ENCODE measurements at regions not wholly inside any gene's neighbourhood (a gene's known extent, or its start where the extent isn't known, plus 50 kb on each side); places are given as distances from the start of the nearest gene placed in this dataset.
A peak's percentile ranks its signal among the peaks of the same experiment; 100 is the strongest.

GRCh38 chr15:94924057-94924456, 692.7 kb downstream of the MCTP2 start:
- WGBS, 2 donors, result 22% methylated on average over 3 of the region's 3 CpGs
- Histone ChIP-seq H3K4me3 (ENCODE audit: low read length in 2 of 2) (no peak overlapping the region), H3K4me1 (ENCODE audit: control insufficient read depth in 1 of 2, insufficient read depth in 2 of 2, low read length in 2 of 2) (peaks cover 0 to 4% of the 10 kb centered on the region in 2 donors), H3K9me3 (ENCODE audit: control insufficient read depth, low read length) (no peaks in the 10 kb centered on the region), H3K36me3 (ENCODE audit: control insufficient read depth in 1 of 2, insufficient read depth in 2 of 2, low read length in 1 of 2) (no peaks in the 10 kb centered on the region), H3K27ac (ENCODE audit: low read depth in 1 of 2, low read length in 2 of 2) (no peak overlapping the region), H3K27me3 (ENCODE audit: control insufficient read depth in 1 of 2, insufficient read depth in 2 of 2, low read length in 1 of 2) (no peaks in the 10 kb centered on the region)
- peak; percentile 70 for ATAC-seq (ENCODE audit: low FRiP score)
- intact Hi-C loops (cut with DNase I), result loop anchor here in 1 of 2 donors (10.0 kb wide), 1 partner anchor 79 kb away; no protein-coding TSS in a partner anchor
- DNase-seq, result peak in 1 of 2 donors; percentile 57

- peaks cover 0 to 4% of the 10 kb centered on the region in 2 donors for H3K4me1 ChIP-seq (ENCODE audit: control insufficient read depth in 1 of 2, insufficient read depth in 2 of 2, low read length in 2 of 2)
- H3K27ac ChIP-seq (ENCODE audit: low read depth in 1 of 2, low read length in 2 of 2), result no peak overlapping the region
- ATAC-seq (ENCODE audit: low FRiP score) (peak; percentile 42), DNase-seq (peak; percentile 76 to 77)
- intact Hi-C loops (cut with DNase I), result loop anchor here in 1 of 2 donors (5.0 to 10.0 kb wide), 2 partner anchors 80 to 1427 kb away; no protein-coding TSS in a partner anchor
- WGBS, 2 donors, result 39 to 46% methylated on average over 9 of the region's 9 CpGs
- no peaks in the 10 kb centered on the region for H3K9me3 ChIP-seq (ENCODE audit: control insufficient read depth, low read length)
- no peak overlapping the region for H3K4me3 ChIP-seq (ENCODE audit: low read length in 2 of 2)
- no peaks in the 10 kb centered on the region for H3K27me3 ChIP-seq (ENCODE audit: control insufficient read depth in 1 of 2, insufficient read depth in 2 of 2, low read length in 1 of 2)
- peaks cover 0 to 3% of the 10 kb centered on the region in 2 donors for H3K36me3 ChIP-seq (ENCODE audit: control insufficient read depth in 1 of 2, insufficient read depth in 2 of 2, low read length in 1 of 2)
Observed at GRCh38 chr15:94924971-94925598, 693.7 kb downstream of the MCTP2 start.

GRCh38 chr15:94925680-94926079, 694.3 kb downstream of the MCTP2 start:
- peaks cover 0 to 3% of the 10 kb centered on the region in 2 donors for H3K36me3 ChIP-seq (ENCODE audit: control insufficient read depth in 1 of 2, insufficient read depth in 2 of 2, low read length in 1 of 2)
- peaks cover 0 to 4% of the 10 kb centered on the region in 2 donors for H3K4me1 ChIP-seq (ENCODE audit: control insufficient read depth in 1 of 2, insufficient read depth in 2 of 2, low read length in 2 of 2)
- DNase-seq (no peak), ATAC-seq (ENCODE audit: low FRiP score) (no peak)
- WGBS, 2 donors, result 71 to 72% methylated on average over 3 of the region's 3 CpGs
- no peak overlapping the region for H3K4me3 ChIP-seq (ENCODE audit: low read length in 2 of 2)
- no peak overlapping the region for H3K27ac ChIP-seq (ENCODE audit: low read depth in 1 of 2, low read length in 2 of 2)
- intact Hi-C loops (cut with DNase I), result loop anchor here in 1 of 2 donors (5.0 to 10.0 kb wide), 2 partner anchors 81 to 1427 kb away; no protein-coding TSS in a partner anchor
- H3K9me3 ChIP-seq (ENCODE audit: control insufficient read depth, low read length), result no peaks in the 10 kb centered on the region
- no peaks in the 10 kb centered on the region for H3K27me3 ChIP-seq (ENCODE audit: control insufficient read depth in 1 of 2, insufficient read depth in 2 of 2, low read length in 1 of 2)

GRCh38 chr15:94927003-94927402, 695.6 kb downstream of the MCTP2 start:
- Histone ChIP-seq H3K9me3 (ENCODE audit: control insufficient read depth, low read length) (no peaks in the 10 kb centered on the region), H3K4me3 (ENCODE audit: low read length in 2 of 2) (no peak overlapping the region), H3K36me3 (ENCODE audit: control insufficient read depth in 1 of 2, insufficient read depth in 2 of 2, low read length in 1 of 2) (peaks cover 0 to 3% of the 10 kb centered on the region in 2 donors), H3K4me1 (ENCODE audit: control insufficient read depth in 1 of 2, insufficient read depth in 2 of 2, low read length in 2 of 2) (peaks cover 0 to 4% of the 10 kb centered on the region in 2 donors), H3K27me3 (ENCODE audit: control insufficient read depth in 1 of 2, insufficient read depth in 2 of 2, low read length in 1 of 2) (no peaks in the 10 kb centered on the region), H3K27ac (ENCODE audit: low read depth in 1 of 2, low read length in 2 of 2) (no peak overlapping the region)
- DNase-seq (no peak), ATAC-seq (ENCODE audit: low FRiP score) (no peak)
- intact Hi-C loops (cut with DNase I), result loop anchor here in 1 of 2 donors (5.0 to 10.0 kb wide), 2 partner anchors 82 to 1425 kb away; no protein-coding TSS in a partner anchor
- 92 to 93% methylated on average over 3 of the region's 3 CpGs for WGBS, 2 donors

- intact Hi-C loops (cut with DNase I), result loop anchor here in 1 of 2 donors (5.0 to 10.0 kb wide), 2 partner anchors 84 to 1423 kb away; no protein-coding TSS in a partner anchor
- WGBS, 2 donors, result 85% methylated on average over 3 of the region's 3 CpGs
- peaks cover 0 to 3% of the 10 kb centered on the region in 2 donors for H3K36me3 ChIP-seq (ENCODE audit: control insufficient read depth in 1 of 2, insufficient read depth in 2 of 2, low read length in 1 of 2)
- no peak for ATAC-seq (ENCODE audit: low FRiP score)
- peaks cover 0 to under 1% of the 10 kb centered on the region in 2 donors for H3K4me1 ChIP-seq (ENCODE audit: control insufficient read depth in 1 of 2, insufficient read depth in 2 of 2, low read length in 2 of 2)
- H3K27me3 ChIP-seq (ENCODE audit: control insufficient read depth in 1 of 2, insufficient read depth in 2 of 2, low read length in 1 of 2), result no peaks in the 10 kb centered on the region
- no peak overlapping the region for H3K27ac ChIP-seq (ENCODE audit: low read depth in 1 of 2, low read length in 2 of 2)
- no peak for DNase-seq
- H3K9me3 ChIP-seq (ENCODE audit: control insufficient read depth, low read length), result no peaks in the 10 kb centered on the region
- no peak overlapping the region for H3K4me3 ChIP-seq (ENCODE audit: low read length in 2 of 2)
Observed at GRCh38 chr15:94929282-94929681, 697.9 kb downstream of the MCTP2 start.

- Histone ChIP-seq H3K36me3 (ENCODE audit: control insufficient read depth in 1 of 2, insufficient read depth in 2 of 2, low read length in 1 of 2) (peaks cover 0 to 3% of the 10 kb centered on the region in 2 donors), H3K27me3 (ENCODE audit: control insufficient read depth in 1 of 2, insufficient read depth in 2 of 2, low read length in 1 of 2) (no peaks in the 10 kb centered on the region), H3K4me1 (ENCODE audit: control insufficient read depth in 1 of 2, insufficient read depth in 2 of 2, low read length in 2 of 2) (no peaks in the 10 kb centered on the region), H3K27ac (ENCODE audit: low read depth in 1 of 2, low read length in 2 of 2) (no peak overlapping the region), H3K4me3 (ENCODE audit: low read length in 2 of 2) (no peak overlapping the region), H3K9me3 (ENCODE audit: control insufficient read depth, low read length) (no peaks in the 10 kb centered on the region)
- intact Hi-C loops (cut with DNase I), result no loop called here
- DNase-seq (no peak), ATAC-seq (ENCODE audit: low FRiP score) (no peak)
- 70 to 72% methylated on average over 4 of the region's 4 CpGs for WGBS, 2 donors
Observed at GRCh38 chr15:94930441-94930840, 699.1 kb downstream of the MCTP2 start.

- ATAC-seq (ENCODE audit: low FRiP score) (no peak), DNase-seq (no peak)
- Histone ChIP-seq H3K27me3 (ENCODE audit: control insufficient read depth in 1 of 2, insufficient read depth in 2 of 2, low read length in 1 of 2) (no peaks in the 10 kb centered on the region), H3K36me3 (ENCODE audit: control insufficient read depth in 1 of 2, insufficient read depth in 2 of 2, low read length in 1 of 2) (peaks cover 0 to 3% of the 10 kb centered on the region in 2 donors), H3K4me3 (ENCODE audit: low read length in 2 of 2) (no peak overlapping the region), H3K27ac (ENCODE audit: low read depth in 1 of 2, low read length in 2 of 2) (no peak overlapping the region), H3K9me3 (ENCODE audit: control insufficient read depth, low read length) (no peaks in the 10 kb centered on the region), H3K4me1 (ENCODE audit: control insufficient read depth in 1 of 2, insufficient read depth in 2 of 2, low read length in 2 of 2) (no peaks in the 10 kb centered on the region)
- 84 to 85% methylated on average over 4 of the region's 4 CpGs for WGBS, 2 donors
- intact Hi-C loops (cut with DNase I), result no loop called here
Observed at GRCh38 chr15:94930960-94931359, 699.6 kb downstream of the MCTP2 start.

GRCh38 chr15:94934440-94934839, 703.1 kb downstream of the MCTP2 start:
- no peak for ATAC-seq (ENCODE audit: low FRiP score)
- H3K27ac ChIP-seq (ENCODE audit: low read depth in 1 of 2, low read length in 2 of 2), result no peak overlapping the region
- H3K9me3 ChIP-seq (ENCODE audit: control insufficient read depth, low read length), result no peaks in the 10 kb centered on the region
- no peaks in the 10 kb centered on the region for H3K27me3 ChIP-seq (ENCODE audit: control insufficient read depth in 1 of 2, insufficient read depth in 2 of 2, low read length in 1 of 2)
- 87 to 92% methylated on average over 3 of the region's 3 CpGs for WGBS, 2 donors
- H3K36me3 ChIP-seq (ENCODE audit: control insufficient read depth in 1 of 2, insufficient read depth in 2 of 2, low read length in 1 of 2), result peaks cover 0 to under 1% of the 10 kb centered on the region in 2 donors
- no peak for DNase-seq
- no peak overlapping the region for H3K4me3 ChIP-seq (ENCODE audit: low read length in 2 of 2)
- no peaks in the 10 kb centered on the region for H3K4me1 ChIP-seq (ENCODE audit: control insufficient read depth in 1 of 2, insufficient read depth in 2 of 2, low read length in 2 of 2)
- intact Hi-C loops (cut with DNase I), result no loop called here

- Histone ChIP-seq H3K27me3 (ENCODE audit: control insufficient read depth in 1 of 2, insufficient read depth in 2 of 2, low read length in 1 of 2) (no peaks in the 10 kb centered on the region), H3K4me3 (ENCODE audit: low read length in 2 of 2) (no peak overlapping the region), H3K36me3 (ENCODE audit: control insufficient read depth in 1 of 2, insufficient read depth in 2 of 2, low read length in 1 of 2) (no peaks in the 10 kb centered on the region), H3K4me1 (ENCODE audit: control insufficient read depth in 1 of 2, insufficient read depth in 2 of 2, low read length in 2 of 2) (no peaks in the 10 kb centered on the region), H3K27ac (ENCODE audit: low read depth in 1 of 2, low read length in 2 of 2) (no peak overlapping the region), H3K9me3 (ENCODE audit: control insufficient read depth, low read length) (no peaks in the 10 kb centered on the region)
- DNase-seq (no peak), ATAC-seq (ENCODE audit: low FRiP score) (no peak)
- intact Hi-C loops (cut with DNase I), result no loop called here
- 74 to 86% methylated on average over 2 of the region's 2 CpGs for WGBS, 2 donors
Observed at GRCh38 chr15:94937242-94937641, 705.9 kb downstream of the MCTP2 start.

Measured in aorta (tissue), 5 donors.